ENCODE measurements at regions not wholly inside any gene's neighbourhood (a gene's known extent, or its start where the extent isn't known, plus 50 kb on each side); places are given as distances from the start of the nearest gene placed in this dataset.
"Not testable (repeated sequence)": the region's sequence is repeated elsewhere in the genome, so short reads cannot be mapped to it uniquely, and the experiment has no call there.

- no peak for FAIRE-seq
Measured at GRCh38 chr5:125059255-125060002, 313.0 kb upstream of the ZNF608 start.

DNA sequence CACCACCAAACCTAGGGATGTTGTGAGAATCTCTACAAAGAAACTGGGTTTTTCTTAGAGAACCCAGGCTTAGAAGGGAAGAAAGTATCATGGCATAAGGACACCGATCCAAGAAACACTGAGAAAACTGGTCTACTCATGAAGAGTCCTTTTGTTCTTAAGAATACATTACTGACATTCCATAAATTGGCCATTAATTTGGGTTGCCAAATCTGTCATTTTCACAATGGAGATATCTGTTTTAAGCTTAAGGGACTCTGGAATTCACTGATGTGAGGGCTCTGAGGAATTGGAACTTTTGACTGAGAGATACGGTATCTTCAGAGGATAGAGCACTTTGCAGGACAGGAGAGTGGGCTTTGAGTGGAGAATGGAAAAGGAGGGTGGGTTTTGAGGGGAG, 315.3 kb upstream of the ZNF608 start:
- DNase-seq (ENCODE audit: insufficient read length, low spot score) (no peak), FAIRE-seq (no peak)

More at GRCh38 chr5:125059255-125060002, 313.0 kb upstream of the ZNF608 start:
- no peak for DNase-seq (ENCODE audit: insufficient read length, low spot score)

GRCh38 chr5:125064621-125065438, 318.4 kb upstream of the ZNF608 start:
- DNase-seq (ENCODE audit: insufficient read length, low spot score) (no peak), FAIRE-seq (no peak)

GRCh38 chr5:125065741-125066140, 319.3 kb upstream of the ZNF608 start:
- FAIRE-seq (no peak), DNase-seq (ENCODE audit: insufficient read length, low spot score) (no peak)

GRCh38 chr5:125070961-125071360, 324.5 kb upstream of the ZNF608 start:
- DNase-seq (ENCODE audit: insufficient read length, low spot score): no peak
- FAIRE-seq: no peak

GRCh38 chr5:125073090-125073489, 326.7 kb upstream of the ZNF608 start:
- DNase-seq (ENCODE audit: insufficient read length, low spot score): no peak
- FAIRE-seq: no peak

DNA sequence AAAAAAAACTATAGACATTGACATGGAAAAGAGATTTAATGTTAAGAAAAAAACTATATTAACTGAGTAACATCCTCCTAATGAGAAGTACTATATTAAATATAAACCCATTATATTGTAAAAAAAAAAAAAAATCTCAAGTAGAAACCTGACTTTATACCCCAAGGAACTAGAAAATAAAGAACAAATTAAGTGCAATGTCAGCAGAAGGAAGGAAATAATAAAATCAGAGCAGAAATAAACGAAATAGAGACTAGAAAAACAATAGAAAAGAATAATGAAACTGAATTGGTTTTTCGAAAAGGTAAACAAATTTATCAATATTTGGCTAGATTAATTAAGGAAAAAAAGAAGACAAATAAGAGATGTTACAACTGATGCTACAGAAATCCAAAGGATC, 329.1 kb upstream of the ZNF608 start:
- DNase-seq (ENCODE audit: insufficient read length, low spot score) (no peak), FAIRE-seq (no peak)

- DNase-seq (ENCODE audit: insufficient read length, low spot score); FAIRE-seq: not testable (repeated sequence)
Measured at GRCh38 chr5:125079028-125079427, 332.6 kb upstream of the ZNF608 start.

DNA sequence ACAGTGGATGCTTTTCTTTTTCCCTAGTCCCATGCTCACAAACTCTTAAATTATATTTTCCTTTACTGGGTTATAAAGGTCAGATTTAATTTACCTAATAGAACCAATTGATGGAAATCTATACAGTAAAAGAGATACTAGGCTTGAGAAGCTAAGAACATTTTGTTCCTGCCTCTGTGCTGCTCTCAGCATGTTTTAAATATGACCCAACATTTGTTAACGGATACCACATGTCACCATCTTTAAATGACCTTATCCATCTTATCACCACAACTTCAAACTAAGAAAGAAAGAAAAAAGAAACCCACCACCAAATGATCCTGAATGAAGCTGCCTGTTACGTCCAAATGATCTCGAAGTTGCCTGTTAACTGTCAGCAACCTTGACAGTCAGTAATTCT, 334.7 kb upstream of the ZNF608 start:
- DNase-seq (ENCODE audit: insufficient read length, low spot score) (no peak), FAIRE-seq (no peak)

DNA sequence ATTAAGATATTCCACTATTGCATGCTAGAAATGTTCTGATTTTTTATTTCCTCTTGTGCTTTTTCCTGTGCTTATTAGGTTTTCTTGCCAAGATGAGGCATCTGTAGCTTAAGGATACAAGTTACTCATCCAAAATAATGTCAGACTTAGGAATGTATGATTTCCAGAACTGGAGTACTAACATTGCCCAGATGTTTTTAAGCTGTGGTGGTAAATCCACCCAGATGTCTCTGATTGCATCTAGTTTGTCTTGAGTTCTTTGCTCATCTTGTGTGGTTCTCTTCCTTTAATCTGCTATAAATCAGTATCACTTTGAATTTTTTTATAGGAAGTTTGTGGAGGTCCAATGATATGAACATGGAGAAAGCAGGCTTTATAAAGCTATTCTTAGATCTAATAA, 337.5 kb upstream of the ZNF608 start:
- FAIRE-seq: no peak
- DNase-seq (ENCODE audit: insufficient read length, low spot score): peak; percentile 6

DNA sequence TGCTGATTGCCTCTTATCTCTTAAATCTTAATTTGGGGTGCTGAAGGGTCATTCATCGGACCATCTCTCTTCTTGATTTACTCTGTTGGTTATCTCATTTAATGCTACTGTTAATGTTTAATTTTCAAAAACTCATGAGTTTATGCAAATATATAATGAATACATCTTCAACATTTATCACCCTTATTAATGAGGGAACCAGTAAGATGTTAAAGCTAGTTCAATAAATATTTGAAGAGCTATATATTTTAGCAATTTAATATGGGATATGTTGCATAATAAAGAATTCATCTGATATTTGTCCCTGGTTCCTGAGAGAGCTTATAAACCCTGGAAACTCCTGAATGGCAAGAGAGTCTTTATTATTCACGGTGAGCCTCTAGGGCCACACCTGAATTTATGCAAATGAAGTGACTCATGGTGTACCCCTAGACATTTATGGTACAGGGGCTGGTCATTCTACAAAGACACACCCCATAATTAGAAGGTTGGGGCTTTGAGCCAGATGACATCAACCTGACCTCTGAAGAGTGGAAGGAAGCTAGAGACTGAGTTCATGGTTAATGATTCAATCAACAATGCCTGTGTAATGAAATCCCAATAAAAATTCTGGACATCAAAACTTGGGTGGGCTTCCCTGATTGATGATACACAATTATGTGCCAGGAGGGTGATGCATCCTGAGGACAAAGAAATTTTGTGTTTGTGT, 339.5 kb upstream of the ZNF608 start:
- no peak for FAIRE-seq

DNA sequence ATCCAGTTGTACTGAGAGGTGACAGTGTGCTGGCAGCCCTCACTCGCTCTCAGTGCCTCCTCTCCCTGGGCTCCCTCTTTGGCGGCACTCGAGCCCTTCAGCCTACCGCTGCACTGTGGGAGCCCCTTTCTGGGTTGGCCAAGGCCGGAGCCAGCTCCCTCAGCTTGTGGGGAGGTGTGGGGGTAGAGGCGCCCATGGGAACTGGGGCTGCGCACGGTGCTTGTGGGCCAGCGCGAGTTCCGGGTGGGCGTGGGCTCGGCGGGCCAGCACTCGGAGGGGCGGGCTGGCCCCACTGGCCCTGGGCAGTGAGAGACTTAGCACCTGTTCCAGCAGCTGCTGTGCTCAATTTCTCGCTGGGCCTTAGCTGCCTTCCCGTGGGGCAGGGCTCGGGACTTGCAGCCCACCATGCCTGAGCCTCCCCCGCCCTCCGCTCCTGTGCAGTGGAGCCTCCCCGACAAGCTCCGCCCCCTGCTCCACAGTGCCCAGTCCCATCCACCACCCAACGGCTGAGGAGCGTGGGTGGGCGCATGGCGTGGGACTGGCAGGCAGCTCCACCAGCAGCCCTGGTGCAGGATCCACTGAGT, 342.2 kb upstream of the ZNF608 start:
- DNase-seq (ENCODE audit: insufficient read length, low spot score) (no peak), FAIRE-seq (no peak)

More for the DNA sequence above, 339.5 kb upstream of the ZNF608 start:
- DNase-seq (ENCODE audit: insufficient read length, low spot score): no peak

- not testable (repeated sequence) for FAIRE-seq; DNase-seq (ENCODE audit: insufficient read length, low spot score)
Measured at GRCh38 chr5:125092138-125092537, 345.7 kb upstream of the ZNF608 start.

DNA sequence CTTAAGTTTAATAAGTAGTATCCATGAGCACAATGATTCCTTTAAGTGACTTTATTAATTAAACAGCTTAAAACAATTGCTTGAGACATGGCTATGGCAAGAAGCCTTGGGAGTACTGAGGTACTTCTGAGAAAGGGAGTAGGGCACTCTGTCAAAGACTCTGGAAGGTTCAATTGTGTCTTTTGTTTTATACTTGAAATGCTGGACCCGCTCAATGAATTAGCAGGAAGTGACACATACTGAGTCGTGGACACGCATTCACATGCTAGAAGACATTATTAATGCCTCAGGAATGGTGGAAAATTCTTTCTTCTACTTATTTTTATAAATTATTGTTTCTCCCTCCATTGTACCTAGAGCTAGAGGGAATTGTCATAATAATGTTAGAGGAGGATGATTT, 347.3 kb upstream of the ZNF608 start:
- FAIRE-seq (no peak), DNase-seq (ENCODE audit: insufficient read length, low spot score) (peak; percentile 42)

- FAIRE-seq: no peak
- no peak for DNase-seq (ENCODE audit: insufficient read length, low spot score)
Measured at GRCh38 chr5:125100342-125100741, 353.9 kb upstream of the ZNF608 start.

GRCh38 chr5:125100951-125101350, 354.5 kb upstream of the ZNF608 start:
- FAIRE-seq (no peak), DNase-seq (ENCODE audit: insufficient read length, low spot score) (no peak)

DNA sequence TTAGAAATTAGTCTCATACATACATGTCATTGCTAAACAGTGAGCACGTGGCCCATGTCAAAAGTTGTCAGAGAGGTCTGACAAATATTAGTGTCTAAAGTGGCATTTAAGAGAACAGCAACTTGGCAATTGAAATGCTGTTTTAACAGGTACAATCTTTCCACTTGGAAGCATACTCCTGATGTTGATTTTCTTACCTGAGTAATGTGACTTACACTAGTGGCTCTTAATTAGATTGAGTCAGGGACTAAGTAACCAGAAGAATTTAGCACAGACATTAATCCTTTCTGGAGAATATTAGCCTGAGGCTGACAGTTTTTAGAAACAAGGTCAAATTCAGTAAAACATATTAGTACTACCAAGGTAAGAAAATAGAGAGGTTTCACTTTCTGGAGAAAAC, 357.0 kb upstream of the ZNF608 start:
- DNase-seq (ENCODE audit: insufficient read length, low spot score) (no peak), FAIRE-seq (no peak)

GRCh38 chr5:125106271-125106670, 359.8 kb upstream of the ZNF608 start:
- no peak for FAIRE-seq
- no peak for DNase-seq (ENCODE audit: insufficient read length, low spot score)

DNA sequence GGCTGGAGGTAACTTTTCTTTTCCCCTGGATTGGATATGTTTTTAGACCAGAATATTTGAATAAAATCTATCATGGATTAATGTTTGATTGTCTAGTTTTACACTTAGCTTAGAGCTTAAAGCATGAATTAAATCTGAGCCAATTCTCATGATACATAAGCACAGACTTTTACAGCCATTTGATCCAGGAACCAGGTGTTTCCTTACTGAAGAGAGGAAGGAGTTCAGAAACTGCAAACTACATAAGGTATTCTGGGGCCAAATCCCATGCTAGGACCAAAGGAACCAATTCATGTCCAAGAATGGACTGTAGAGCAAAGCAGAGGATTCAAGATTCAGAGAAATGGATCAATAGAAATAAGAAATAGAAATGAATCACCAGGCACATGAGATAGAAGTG, 360.4 kb upstream of the ZNF608 start:
- DNase-seq (ENCODE audit: insufficient read length, low spot score) (no peak), FAIRE-seq (no peak)

DNA sequence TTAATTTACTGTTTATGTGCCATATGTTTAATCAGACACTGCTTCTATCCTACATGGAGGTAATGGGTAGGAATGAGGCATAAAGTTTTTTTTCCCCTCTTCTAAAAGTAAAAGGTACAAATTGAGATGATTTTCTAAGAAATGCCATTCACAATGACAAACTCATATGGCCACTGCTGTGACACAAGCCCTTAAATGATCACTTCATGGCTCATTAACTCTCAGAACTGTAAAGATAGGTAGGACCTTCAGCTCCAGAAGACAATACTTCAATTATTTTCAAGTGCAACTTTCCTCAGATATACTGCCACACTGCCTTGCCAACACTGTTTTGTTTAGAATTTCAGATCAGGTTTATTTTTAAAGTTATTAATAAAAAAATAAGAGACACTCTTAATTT, 362.9 kb upstream of the ZNF608 start:
- FAIRE-seq (no peak), DNase-seq (ENCODE audit: insufficient read length, low spot score) (no peak)

- DNase-seq (ENCODE audit: insufficient read length, low spot score): no peak
Measured at GRCh38 chr5:125109816-125110215, 363.4 kb upstream of the ZNF608 start.

More at GRCh38 chr5:125109816-125110215, 363.4 kb upstream of the ZNF608 start:
- FAIRE-seq: no peak
